HEK293T (cell line): ENCODE measurements at regions not wholly inside any gene's neighbourhood (a gene's known extent, or its start where the extent isn't known, plus 50 kb on each side); places are given as distances from the start of the nearest gene placed in this dataset.

Source experiments
- CTCF ChIA-PET: fragments of 350-600 bp; formaldehyde crosslinking; extraction: SDS; loops from one replicate; lab custom pipeline; 2021; ENCODE audit warnings: antibody characterized with exemption, inconsistent platforms; lab: Yijun Ruan, JAX
- POLR2A ChIA-PET: fragments of 350-600 bp; formaldehyde crosslinking; extraction: SDS; loops from one replicate; lab custom pipeline; 2020; ENCODE audit warnings: antibody characterized with exemption, inconsistent platforms; lab: Yijun Ruan, JAX
- DNase-seq: peaks from one replicate; pipeline ENCODE4 v3.0.0; 2012; ENCODE audit warnings: mixed read lengths; ENCODE audit errors: extremely low spot score
- ARNT ChIP-seq: fragments of 450-650 bp; IDR thresholded peaks from 2 replicates; pipeline ENCODE4 v1.6.1; 2017; ENCODE audit warnings: mild to moderate bottlenecking
- BHLHE40 ChIP-seq: fragments of 450-650 bp; IDR thresholded peaks from 2 replicates; pipeline ENCODE4 v1.6.1; 2016; ENCODE audit warnings: mild to moderate bottlenecking, moderate library complexity, borderline replicate concordance
- CTBP1 ChIP-seq: fragments of 450-650 bp; IDR thresholded peaks from 2 replicates; pipeline ENCODE4 v1.6.1; 2016; ENCODE audit warnings: borderline replicate concordance
- ELF4 ChIP-seq: fragments of 450-650 bp; IDR thresholded peaks from 2 replicates; pipeline ENCODE4 v1.6.1; 2017; ENCODE audit warnings: antibody characterized with exemption
- FOXA1 ChIP-seq: fragments of 450-650 bp; IDR thresholded peaks from 2 replicates; pipeline ENCODE4 v1.6.1; 2016; ENCODE audit warnings: mild to moderate bottlenecking
- FOXK2 ChIP-seq: fragments of 450-650 bp; IDR thresholded peaks from 2 replicates; pipeline ENCODE4 v1.6.1; 2016; ENCODE audit warnings: mild to moderate bottlenecking
- FOXM1 ChIP-seq: fragments of 450-650 bp; IDR thresholded peaks from 2 replicates; pipeline ENCODE4 v1.6.1; 2017; ENCODE audit warnings: mild to moderate bottlenecking, borderline replicate concordance
- HDGF ChIP-seq: fragments of 450-650 bp; IDR thresholded peaks from 2 replicates; pipeline ENCODE4 v1.6.1; 2017; ENCODE audit warnings: antibody characterized with exemption, borderline replicate concordance
- L3MBTL2 ChIP-seq: fragments of 450-650 bp; conservative IDR thresholded peaks from 2 replicates; pipeline ENCODE4 v1.6.1; 2016; ENCODE audit warnings: mild to moderate bottlenecking
- LEF1 ChIP-seq: fragments of 450-650 bp; IDR thresholded peaks from 2 replicates; pipeline ENCODE4 v1.6.1; 2017; ENCODE audit warnings: mild to moderate bottlenecking, borderline replicate concordance
- NFRKB ChIP-seq: fragments of 450-650 bp; IDR thresholded peaks from 2 replicates; pipeline ENCODE4 v1.6.1; 2016; ENCODE audit warnings: mild to moderate bottlenecking, moderate library complexity
- SP1 ChIP-seq: fragments of 450-650 bp; IDR thresholded peaks from 2 replicates; pipeline ENCODE4 v1.6.1; 2017
- SUZ12 ChIP-seq: fragments of 450-650 bp; IDR thresholded peaks from 2 replicates; pipeline ENCODE4 v1.6.1; 2016; ENCODE audit warnings: mild to moderate bottlenecking
- TARDBP ChIP-seq: fragments of 450-650 bp; IDR thresholded peaks from 2 replicates; pipeline ENCODE4 v1.6.1; 2016
- ZNF384 ChIP-seq: fragments of 450-650 bp; IDR thresholded peaks from 2 replicates; pipeline ENCODE4 v1.6.1; 2016
- TF ChIP-seq, protein P1 (sequence below): fragments of 450-650 bp; IDR thresholded peaks from 2 replicates; pipeline ENCODE4 v1.6.1; 2016

DNA sequence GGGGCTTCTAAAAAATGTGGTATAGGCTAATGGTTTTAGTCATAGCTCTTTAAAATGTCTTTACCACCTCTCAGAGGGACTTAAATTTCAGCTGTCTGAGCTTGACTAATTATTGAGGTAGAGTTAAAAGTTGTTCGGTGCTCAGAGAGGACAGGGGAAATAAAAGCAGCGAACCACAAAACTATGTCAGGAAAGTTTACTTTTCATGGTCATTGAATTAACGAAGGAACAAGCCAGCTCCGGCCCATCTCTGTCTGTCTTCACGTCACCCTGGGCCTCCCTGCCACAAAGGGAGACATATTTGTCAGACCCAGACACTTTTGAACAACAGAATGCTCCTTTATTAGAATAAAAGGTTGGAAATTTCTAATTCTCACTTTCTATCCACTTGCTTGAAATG, 98.8 kb upstream of the EFNA5 start:
- TF ChIP-seq TARDBP (no peak), ARNT (no peak), L3MBTL2 (no peak), HDGF (no peak), CTBP1 (no peak), BHLHE40 (no peak)

DNA sequence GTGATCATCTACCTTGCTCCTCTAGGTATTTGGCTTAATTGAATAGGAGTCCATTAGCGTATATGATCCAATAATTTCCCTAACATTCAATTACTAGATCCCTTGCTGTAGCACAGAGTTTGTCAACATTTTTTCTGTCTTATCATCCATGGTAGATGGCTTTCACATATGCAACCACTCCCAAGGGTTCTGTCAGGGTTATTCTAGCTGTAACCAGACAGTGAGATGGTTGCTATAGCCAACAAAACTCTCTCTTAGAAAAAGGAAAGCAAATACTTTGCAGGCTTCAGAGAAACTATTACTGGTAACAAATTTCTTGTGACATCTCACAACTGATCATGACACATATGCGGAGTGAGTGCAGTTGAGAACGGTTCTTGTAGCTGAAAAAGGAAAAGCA, 96.2 kb upstream of the EFNA5 start:
- ChIA-PET POLR2A (no interaction called here), CTCF (no interaction called here)
- no peak for DNase-seq
- TF ChIP-seq SUZ12 (no peak), SP1 (no peak)

More for the DNA sequence above, 98.8 kb upstream of the EFNA5 start:
- DNase-seq = no peak
- ChIA-PET CTCF (no interaction called here), POLR2A (no interaction called here)

DNA sequence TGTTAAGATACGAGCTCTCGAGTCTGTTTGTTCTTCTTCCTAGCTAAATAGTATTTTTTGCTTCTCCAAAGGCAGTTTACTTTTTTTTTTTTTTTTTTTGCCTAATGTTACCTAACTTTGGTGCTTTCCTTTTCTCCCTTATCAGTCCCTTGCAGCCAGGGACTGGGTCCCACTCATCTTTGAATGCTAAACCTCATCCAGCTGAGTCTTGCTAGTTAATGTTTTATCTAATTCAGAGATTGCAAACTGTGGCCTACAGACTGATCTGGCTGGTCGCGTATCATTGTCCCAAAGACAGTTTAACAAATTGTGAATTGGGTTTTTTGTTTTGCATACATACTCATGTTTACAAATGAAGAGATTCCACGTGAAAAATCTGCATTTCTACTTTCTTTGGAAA, 95.7 kb upstream of the EFNA5 start:
- ChIA-PET POLR2A (no interaction called here), CTCF (interaction anchor here (0.7 kb wide), 1 partner anchor 771 kb away, joined by 3 read pairs; no protein-coding TSS in a partner anchor)
- TF ChIP-seq SP1 (no peak), FOXK2 (no peak), TARDBP (no peak)
- no peak for DNase-seq

DNA sequence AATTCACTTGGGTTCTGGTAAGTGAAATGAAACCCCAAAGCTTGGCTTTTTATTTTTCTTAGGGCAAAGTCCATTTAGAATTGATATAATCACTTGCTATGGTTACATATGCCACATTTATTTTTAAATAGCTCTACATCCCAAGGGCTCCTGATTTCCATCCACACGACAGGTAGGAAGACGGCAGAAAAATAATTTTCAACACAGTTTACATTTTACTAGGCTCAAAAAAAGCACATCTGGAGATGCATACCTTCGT, 95.0 kb upstream of the EFNA5 start:
- ChIA-PET POLR2A (no interaction called here), CTCF (interaction anchor here (0.7 kb wide), 1 partner anchor 771 kb away, joined by 3 read pairs; no protein-coding TSS in a partner anchor)
- no peak for DNase-seq
- TF ChIP-seq ARNT = no peak
- no peak for TF ChIP-seq CTBP1
- TF ChIP-seq TARDBP = no peak
- TF ChIP-seq FOXM1 = no peak
- no peak for TF ChIP-seq SP1
- TF ChIP-seq, protein P1, sequence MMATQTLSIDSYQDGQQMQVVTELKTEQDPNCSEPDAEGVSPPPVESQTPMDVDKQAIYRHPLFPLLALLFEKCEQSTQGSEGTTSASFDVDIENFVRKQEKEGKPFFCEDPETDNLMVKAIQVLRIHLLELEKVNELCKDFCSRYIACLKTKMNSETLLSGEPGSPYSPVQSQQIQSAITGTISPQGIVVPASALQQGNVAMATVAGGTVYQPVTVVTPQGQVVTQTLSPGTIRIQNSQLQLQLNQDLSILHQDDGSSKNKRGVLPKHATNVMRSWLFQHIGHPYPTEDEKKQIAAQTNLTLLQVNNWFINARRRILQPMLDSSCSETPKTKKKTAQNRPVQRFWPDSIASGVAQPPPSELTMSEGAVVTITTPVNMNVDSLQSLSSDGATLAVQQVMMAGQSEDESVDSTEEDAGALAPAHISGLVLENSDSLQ = no peak
- no peak for TF ChIP-seq L3MBTL2
- no peak for TF ChIP-seq HDGF
- no peak for TF ChIP-seq LEF1
- no peak for TF ChIP-seq FOXK2
- no peak for TF ChIP-seq BHLHE40
- no peak for TF ChIP-seq ZNF384
- no peak for TF ChIP-seq ELF4

DNA sequence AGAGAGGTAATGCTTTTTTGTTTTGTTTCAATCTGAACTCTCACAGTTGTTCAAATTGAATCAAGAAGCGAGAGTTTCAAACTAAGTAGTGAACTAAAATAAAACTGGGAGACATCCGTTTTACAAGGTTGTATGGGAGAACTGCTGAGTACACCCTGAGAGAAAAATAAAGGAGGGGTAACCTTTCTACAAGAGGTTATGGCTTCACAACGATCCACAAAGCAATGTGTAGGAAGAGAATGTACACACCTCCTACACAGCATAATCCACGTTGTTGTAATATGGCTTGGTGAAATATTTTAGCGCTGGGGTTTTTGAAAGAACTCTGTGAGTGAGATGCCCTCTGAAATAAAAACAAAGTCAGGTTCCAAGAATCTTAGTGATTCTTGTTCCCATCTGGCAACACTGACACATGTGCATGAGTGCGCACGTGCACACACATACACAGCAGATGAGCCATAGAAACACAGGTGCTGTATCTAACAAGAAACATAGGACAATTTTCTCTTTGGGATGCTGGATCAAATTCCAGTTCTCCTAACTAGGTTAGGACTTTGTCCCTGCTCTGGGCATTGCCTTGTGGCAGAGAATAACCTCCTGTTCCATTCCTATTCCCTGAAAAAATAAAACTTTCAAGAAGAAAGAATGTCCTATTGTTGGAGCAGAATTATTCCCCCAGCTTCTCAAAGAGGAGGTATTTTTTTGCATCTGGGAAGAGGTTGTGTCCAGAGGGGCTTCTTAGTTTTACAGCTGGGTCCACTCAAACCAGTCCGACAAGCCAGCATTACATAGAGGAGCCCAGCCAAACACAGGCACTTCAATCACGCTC, 94.5 kb upstream of the EFNA5 start:
- CTCF ChIA-PET = no interaction called here
- TF ChIP-seq ZNF384 (no peak), FOXM1 (no peak), TARDBP (no peak), SP1 (no peak), HDGF (no peak)
- no peak for DNase-seq
- POLR2A ChIA-PET = no interaction called here

DNA sequence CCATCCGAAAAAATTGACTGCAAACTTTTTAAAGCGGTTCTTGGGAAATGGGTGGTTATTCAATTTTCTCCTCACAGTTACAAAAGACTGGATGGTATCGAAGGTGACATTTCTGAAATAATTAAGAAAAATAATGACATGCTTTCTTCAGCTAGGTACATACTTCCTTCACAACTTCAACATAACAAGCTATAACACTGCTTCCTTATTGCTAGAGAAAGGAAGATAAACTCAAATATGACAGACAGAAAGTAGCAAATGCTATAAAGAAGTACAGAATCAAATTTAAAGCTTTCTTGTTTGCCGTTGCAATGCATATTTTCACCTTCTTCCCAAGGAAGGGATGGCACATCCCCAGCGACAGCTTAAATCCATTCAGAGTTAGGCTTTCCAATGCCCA, 93.5 kb upstream of the EFNA5 start:
- no peak for DNase-seq
- ChIA-PET CTCF (no interaction called here), POLR2A (interaction anchor here (1.3 kb wide), 1 partner anchor 13 kb away, joined by 3 read pairs; no protein-coding TSS in a partner anchor)
- TF ChIP-seq SP1 (no peak), FOXA1 (no peak), ARNT (no peak), ZNF384 (no peak), L3MBTL2 (no peak), CTBP1 (no peak), ELF4 (no peak), LEF1 (no peak), NFRKB (no peak), TARDBP (no peak), SUZ12 (no peak), FOXK2 (no peak), FOXM1 (no peak), HDGF (no peak)
- TF ChIP-seq, protein P1 = no peak

DNA sequence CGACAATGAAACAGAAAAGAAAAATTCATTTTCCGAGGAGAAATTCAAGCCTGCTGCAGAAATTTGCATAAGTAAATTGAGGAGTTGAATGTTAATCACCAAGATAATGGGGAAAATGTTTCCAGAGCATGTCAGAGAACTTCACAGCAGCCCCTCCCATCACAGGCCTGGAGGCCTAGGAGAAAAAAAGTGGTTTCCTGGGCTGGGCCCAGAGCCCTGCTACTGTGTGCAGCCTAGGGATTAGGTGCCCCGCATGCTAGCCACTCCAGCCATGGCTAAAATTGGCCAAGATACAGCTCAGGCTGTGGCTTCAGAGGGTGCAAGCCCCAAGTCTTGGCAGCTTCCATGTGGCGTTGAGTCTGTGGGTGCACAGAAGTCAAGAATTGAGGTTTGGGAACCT, 82.7 kb upstream of the EFNA5 start:
- CTCF ChIA-PET = no interaction called here
- POLR2A ChIA-PET = no interaction called here
- no peak for DNase-seq
- TF ChIP-seq LEF1 (no peak), SP1 (no peak), ELF4 (no peak), FOXK2 (no peak), HDGF (no peak)
